IPS-15b (cell line): ENCODE measurements at regions not wholly inside any gene's neighbourhood (a gene's known extent, or its start where the extent isn't known, plus 50 kb on each side); places are given as distances from the start of the nearest gene placed in this dataset.

Source experiments
- H3K27me3 ChIP-seq: one replicate; pipeline ENCODE4 v1.6.1; 2013; ENCODE audit warnings: low read length; ENCODE audit not compliant: control insufficient read depth, insufficient read depth
- H3K36me3 ChIP-seq: one replicate; pipeline ENCODE4 v1.6.1; 2013; ENCODE audit warnings: low read length; ENCODE audit not compliant: control insufficient read depth, insufficient read depth
- H3K4me1 ChIP-seq: one replicate; pipeline ENCODE4 v1.6.1; 2013; ENCODE audit warnings: mild to moderate bottlenecking, low read length; ENCODE audit not compliant: control insufficient read depth, insufficient read depth
- H3K4me3 ChIP-seq: one replicate; pipeline ENCODE4 v1.5.1; 2013; ENCODE audit warnings: low read depth, low read length
- H3K9ac ChIP-seq: one replicate; pipeline ENCODE4 v1.6.1; 2013; ENCODE audit warnings: low read depth, mild to moderate bottlenecking, low read length
- H3K9me3 ChIP-seq: one replicate; pipeline ENCODE4 v1.6.1; 2013; ENCODE audit warnings: mild to moderate bottlenecking, low read length; ENCODE audit not compliant: control insufficient read depth, insufficient read depth

DNA sequence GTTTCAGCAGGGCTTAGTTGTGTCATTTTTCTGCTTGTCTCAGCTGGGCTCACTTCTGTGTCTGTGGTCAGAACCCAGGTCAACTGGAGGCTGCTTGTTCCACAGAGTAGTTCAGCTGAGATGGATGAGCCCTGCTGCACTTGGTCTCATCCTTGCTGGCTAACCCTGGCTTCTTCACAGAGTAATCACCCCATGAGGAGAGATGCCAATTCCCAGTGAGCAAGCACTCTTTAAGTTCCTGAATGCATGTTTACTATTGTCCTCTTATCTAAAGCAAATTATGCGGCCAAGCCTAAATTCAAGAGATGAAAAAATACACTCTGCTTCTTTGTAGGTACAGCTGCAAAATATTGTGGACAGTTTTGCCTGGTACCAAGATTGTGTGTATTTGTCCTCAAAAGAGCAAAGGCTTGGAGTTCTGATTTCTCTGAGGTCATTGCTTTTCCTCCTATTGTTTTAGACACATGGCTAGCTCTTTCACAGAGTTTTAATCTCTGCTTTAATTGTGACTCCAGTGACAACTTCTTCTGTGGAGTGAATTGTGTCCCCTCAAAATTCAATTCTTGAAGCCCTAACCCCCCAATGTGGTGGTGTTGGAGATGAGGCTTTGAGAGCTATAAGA, 236.6 kb upstream of the ANKRD50 start:
- no peaks in the 10 kb centered on the region for H3K27me3 ChIP-seq
- no peaks in the 10 kb centered on the region for H3K4me1 ChIP-seq
- no peak overlapping the region for H3K4me3 ChIP-seq
- H3K9me3 ChIP-seq, result no peaks in the 10 kb centered on the region
- H3K9ac ChIP-seq, result no peak overlapping the region
- no peaks in the 10 kb centered on the region for H3K36me3 ChIP-seq

DNA sequence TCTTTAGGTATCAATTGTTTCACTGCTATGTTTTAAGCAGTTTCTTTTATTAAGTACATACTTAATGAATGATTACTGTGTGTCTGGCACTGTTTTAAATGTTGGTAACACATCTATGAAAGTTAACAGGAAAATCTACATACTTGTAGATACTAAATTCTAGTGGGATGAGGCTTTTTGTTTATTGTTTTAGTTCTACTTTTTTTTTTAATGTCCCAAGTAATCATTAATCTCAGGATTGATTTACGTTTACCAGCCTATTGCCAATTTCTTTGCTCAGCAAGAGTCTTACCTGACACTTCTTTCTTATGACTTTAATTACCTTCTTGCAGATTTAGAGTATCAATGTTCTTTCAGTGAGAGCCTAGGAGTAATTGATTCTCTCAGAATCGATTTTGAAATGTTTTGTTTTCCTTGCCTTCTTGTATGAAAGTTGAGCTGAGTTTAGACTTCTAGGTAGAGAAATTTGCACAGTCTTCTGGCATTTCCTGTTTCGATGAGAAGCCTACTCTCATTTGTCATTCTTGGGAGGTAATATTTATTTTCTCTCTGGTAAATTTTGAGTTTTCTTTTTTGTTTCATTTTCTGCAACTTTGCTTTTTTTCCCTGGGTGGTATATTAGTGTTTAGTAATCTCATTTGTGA, 235.2 kb upstream of the ANKRD50 start:
- Histone ChIP-seq H3K4me3 (no peak overlapping the region), H3K27me3 (no peaks in the 10 kb centered on the region), H3K4me1 (no peaks in the 10 kb centered on the region)

DNA sequence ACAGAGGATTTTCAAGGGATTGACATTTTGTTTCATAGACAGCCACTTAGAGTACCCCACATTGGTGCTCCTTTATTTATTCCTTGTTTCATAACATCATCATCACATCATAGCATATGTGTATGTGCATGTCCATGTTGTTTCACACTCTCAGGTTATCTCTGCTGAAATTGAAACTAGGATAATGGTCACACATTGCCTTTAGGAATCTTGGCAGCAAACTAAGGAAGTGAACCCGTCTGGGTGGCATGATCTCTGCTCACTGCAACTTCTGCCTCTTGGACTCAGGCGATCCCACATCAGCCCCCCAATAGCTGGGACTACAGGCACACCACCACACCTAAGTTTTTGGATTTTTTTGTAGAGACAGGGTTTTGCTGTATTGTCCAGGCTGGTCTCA, 234.2 kb upstream of the ANKRD50 start:
- no peaks in the 10 kb centered on the region for H3K36me3 ChIP-seq
- no peaks in the 10 kb centered on the region for H3K9me3 ChIP-seq
- H3K4me3 ChIP-seq, result no peak overlapping the region
- no peak overlapping the region for H3K9ac ChIP-seq
- H3K4me1 ChIP-seq, result no peaks in the 10 kb centered on the region
- no peaks in the 10 kb centered on the region for H3K27me3 ChIP-seq

More for the DNA sequence above, 235.2 kb upstream of the ANKRD50 start:
- Histone ChIP-seq H3K36me3 (no peaks in the 10 kb centered on the region), H3K9me3 (no peaks in the 10 kb centered on the region), H3K9ac (no peak overlapping the region)

DNA sequence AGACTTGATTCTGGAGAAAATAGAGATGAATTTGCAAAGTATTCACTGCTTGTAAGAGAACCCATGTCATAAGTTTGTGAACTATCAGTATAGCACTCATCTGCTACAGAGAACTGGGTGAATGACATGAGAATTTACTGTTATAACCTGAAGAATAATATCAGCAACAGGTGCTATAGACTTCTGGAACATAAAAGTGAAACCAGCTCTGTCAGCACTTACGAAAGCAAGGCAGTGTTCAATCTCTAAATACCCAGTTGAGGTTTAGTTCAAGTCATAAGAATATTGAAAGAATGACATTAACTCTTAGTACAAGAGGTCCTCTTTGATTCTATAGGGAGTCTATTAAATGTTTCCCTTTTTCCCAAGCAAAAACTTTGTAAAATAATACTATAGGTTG, 232.9 kb upstream of the ANKRD50 start:
- Histone ChIP-seq H3K9ac (no peak overlapping the region), H3K4me1 (no peaks in the 10 kb centered on the region), H3K4me3 (no peak overlapping the region), H3K27me3 (no peaks in the 10 kb centered on the region), H3K36me3 (no peaks in the 10 kb centered on the region), H3K9me3 (no peaks in the 10 kb centered on the region)

DNA sequence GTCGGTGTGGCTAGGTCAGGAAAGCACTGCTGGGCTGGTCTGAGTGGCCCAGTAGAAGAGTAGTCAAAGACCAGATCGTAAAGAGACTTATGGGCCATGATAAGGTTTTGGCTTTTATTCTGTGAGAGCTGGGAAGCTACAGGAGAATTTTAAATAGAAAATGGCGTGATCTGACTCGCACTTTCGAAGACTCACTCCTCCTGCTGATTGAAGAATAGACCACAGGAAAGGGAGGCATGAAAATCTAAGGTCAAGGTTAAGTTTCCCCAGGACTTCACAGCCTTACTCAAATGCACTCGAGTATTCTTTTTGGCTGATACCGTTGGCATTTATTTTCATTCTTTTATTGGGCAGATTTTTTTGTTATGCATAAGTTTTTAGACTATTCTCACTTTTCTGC, 231.4 kb upstream of the ANKRD50 start:
- no peak overlapping the region for H3K4me3 ChIP-seq
- H3K27me3 ChIP-seq, result no peaks in the 10 kb centered on the region
- no peak overlapping the region for H3K9ac ChIP-seq
- no peaks in the 10 kb centered on the region for H3K36me3 ChIP-seq
- no peaks in the 10 kb centered on the region for H3K9me3 ChIP-seq
- no peaks in the 10 kb centered on the region for H3K4me1 ChIP-seq

DNA sequence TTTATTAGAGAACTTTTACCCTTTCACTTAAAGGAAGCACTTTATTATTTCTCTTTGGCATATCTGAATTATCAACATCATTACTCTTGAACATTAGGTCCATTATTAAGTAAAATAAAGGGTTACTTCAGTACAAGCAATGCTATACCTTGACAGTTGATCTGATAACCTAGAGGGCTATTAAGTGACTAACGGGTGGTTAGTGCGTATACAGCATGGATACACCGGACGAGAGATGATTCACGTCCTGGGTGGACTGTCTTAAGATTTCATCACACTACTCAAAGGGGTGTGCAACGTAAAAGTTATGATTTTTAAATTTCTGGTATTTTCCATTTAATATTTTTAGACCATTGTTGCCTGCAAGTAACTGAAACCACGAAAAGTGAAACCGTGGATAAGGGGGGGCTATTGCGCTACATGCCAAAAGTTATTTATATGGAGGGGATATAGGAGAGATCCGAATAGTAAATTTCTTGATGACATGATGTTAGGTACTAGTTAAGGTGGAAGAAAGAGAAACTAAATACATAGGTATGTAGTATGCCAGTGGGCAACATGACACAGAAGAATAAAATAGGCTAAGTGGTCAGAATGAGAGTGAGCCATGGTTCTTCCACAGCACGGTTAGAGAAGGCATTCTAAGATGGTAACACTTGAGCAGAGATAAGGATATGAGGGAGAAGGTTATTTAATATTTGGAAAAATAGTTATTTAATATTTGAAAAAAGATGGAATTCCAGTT, 230.8 kb upstream of the ANKRD50 start:
- Histone ChIP-seq H3K9me3 (no peaks in the 10 kb centered on the region), H3K4me3 (no peak overlapping the region), H3K9ac (no peak overlapping the region), H3K36me3 (no peaks in the 10 kb centered on the region), H3K4me1 (no peaks in the 10 kb centered on the region), H3K27me3 (no peaks in the 10 kb centered on the region)

DNA sequence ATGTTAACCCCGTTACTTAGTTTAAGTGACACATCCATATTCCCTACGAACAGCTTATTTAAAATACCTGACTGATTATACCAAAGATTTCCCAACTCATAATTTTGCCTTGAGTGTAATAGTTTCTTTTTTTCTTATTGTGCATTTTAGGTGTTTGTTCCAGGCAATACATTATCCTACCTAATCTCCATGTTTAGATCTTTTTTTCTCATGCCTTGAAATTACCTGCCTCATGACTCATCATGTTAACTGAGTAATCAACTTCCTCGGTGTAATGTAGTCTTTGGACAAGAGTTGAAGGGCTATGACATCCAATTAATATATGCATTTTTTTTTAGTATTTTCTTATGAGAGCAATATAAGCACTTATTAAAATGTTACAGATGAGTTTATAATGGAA, 228.7 kb upstream of the ANKRD50 start:
- no peaks in the 10 kb centered on the region for H3K36me3 ChIP-seq

DNA sequence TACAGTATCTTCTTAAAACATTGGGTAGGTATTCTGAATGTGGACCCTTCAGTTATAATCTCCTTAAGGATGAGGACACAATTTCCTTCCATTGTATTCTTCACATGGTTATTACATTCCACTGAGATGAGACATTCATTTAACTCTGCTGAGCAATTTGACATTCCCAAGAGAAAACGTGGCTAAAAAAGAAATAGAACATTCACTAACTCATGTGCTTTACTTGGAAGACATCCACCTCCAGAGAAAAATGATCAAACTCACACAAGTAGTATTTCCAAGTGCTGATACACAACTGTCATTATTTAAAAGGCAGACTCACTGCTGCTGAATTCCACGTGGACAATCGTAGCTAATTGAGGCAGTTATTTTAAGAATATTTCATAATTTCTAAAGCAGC, 227.9 kb upstream of the ANKRD50 start:
- Histone ChIP-seq H3K4me1 (peaks cover 4% of the 10 kb centered on the region), H3K27me3 (no peaks in the 10 kb centered on the region), H3K36me3 (no peaks in the 10 kb centered on the region), H3K4me3 (no peak overlapping the region), H3K9me3 (no peaks in the 10 kb centered on the region), H3K9ac (no peak overlapping the region)

More for the DNA sequence above, 228.7 kb upstream of the ANKRD50 start:
- Histone ChIP-seq H3K9me3 (no peaks in the 10 kb centered on the region), H3K4me1 (peaks cover 4% of the 10 kb centered on the region), H3K27me3 (no peaks in the 10 kb centered on the region), H3K9ac (no peak overlapping the region), H3K4me3 (no peak overlapping the region)

DNA sequence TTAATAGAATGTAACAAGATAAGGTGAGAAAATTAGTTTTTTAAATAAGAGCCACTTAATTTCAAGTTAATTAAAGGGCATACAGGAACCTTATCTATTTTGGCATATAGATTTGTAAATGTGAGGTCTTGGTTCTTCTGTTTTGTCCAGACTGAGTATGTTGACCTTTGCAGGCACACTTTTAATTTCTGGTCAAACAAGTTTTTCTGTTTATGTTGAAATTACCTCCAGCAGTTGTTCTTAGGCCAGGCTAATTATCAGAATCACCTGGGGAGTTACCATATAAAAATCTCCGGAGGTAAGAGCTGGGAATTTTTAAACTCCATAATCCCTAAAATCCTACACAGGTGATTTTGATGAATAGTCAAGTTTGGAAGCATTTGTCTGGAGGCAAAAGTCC, 227.4 kb upstream of the ANKRD50 start:
- Histone ChIP-seq H3K27me3 (no peaks in the 10 kb centered on the region), H3K4me3 (no peak overlapping the region), H3K9me3 (no peaks in the 10 kb centered on the region), H3K36me3 (no peaks in the 10 kb centered on the region), H3K9ac (no peak overlapping the region), H3K4me1 (peaks cover 4% of the 10 kb centered on the region)

DNA sequence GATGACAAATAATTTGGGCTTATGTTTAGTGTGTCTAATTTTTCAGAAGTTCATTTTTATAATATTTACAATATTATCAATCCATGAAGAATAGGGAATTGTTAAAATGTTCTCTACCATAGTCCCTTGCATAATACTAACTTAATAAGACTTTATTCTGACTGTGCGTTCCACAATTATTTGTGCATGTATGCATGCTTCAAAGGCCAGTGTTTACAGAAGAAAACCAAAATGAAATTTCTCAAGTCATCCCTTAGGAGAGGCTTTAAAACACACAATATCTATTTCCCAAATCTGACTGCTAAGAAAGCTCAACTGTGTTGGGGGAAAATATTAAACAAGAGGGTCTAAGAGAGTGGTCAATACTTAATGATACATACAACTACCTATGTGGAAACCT, 226.3 kb upstream of the ANKRD50 start:
- Histone ChIP-seq H3K27me3 (no peaks in the 10 kb centered on the region), H3K4me3 (no peak overlapping the region), H3K9me3 (no peaks in the 10 kb centered on the region), H3K4me1 (peaks cover 4% of the 10 kb centered on the region), H3K9ac (no peak overlapping the region), H3K36me3 (no peaks in the 10 kb centered on the region)

DNA sequence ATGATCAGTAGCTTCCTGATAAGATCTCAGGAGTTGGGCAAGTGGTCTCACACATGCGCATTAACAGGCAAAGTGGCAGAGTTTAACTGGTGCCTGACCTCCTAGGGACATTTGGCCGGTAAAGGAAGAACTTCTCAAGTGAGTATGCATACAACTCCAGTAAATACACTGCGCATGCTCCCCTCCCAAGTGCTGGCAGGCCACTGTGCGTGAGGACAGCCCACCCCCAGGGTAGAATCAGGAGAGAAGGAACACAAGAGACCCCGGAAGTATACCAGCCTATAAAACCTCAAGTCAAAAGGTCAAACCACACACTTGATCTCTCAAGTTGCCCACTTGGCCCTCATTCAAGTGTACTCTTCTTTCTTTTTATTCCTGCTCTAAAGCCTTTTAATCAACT, 225.5 kb upstream of the ANKRD50 start:
- H3K9ac ChIP-seq, result no peak overlapping the region
- H3K4me3 ChIP-seq, result no peak overlapping the region
- no peaks in the 10 kb centered on the region for H3K27me3 ChIP-seq
- H3K9me3 ChIP-seq, result no peaks in the 10 kb centered on the region
- no peaks in the 10 kb centered on the region for H3K36me3 ChIP-seq
- H3K4me1 ChIP-seq, result peaks cover 4% of the 10 kb centered on the region

DNA sequence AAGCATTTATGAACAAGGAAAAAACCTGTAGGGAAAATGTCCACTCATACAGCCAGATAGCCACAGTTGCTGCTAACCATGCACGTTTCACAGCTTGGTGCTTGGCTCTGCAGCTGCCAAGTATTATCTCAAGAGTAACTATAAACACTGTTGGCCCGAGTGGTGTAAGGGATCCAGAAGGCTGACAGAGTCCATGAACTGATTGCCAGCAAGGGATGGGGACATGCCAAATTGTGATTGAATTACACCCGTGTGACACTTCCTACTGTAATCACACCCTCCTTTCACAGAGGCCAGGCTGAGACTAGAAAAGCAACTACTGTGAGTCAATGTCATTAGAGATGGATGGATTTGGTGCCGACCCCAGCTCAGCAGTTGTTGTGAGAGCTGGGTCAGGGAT, 223.9 kb upstream of the ANKRD50 start:
- H3K9me3 ChIP-seq, result no peaks in the 10 kb centered on the region
- no peaks in the 10 kb centered on the region for H3K27me3 ChIP-seq
- no peaks in the 10 kb centered on the region for H3K36me3 ChIP-seq
- H3K4me1 ChIP-seq, result peaks cover 4% of the 10 kb centered on the region
- no peak overlapping the region for H3K4me3 ChIP-seq
- no peak overlapping the region for H3K9ac ChIP-seq
